Nephron (organoid): ENCODE measurements at regions not wholly inside any gene's neighbourhood (a gene's known extent, or its start where the extent isn't known, plus 50 kb on each side); places are given as distances from the start of the nearest gene placed in this dataset.
"Not testable (repeated sequence)": the region's sequence is repeated elsewhere in the genome, so short reads cannot be mapped to it uniquely, and the experiment has no call there.

Experiments
- H3K27ac Mint-ChIP-seq, 3 experiments: 2 replicates each; pipeline ENCODE4 v1.8.0; 2020; ENCODE audit warnings: mixed read lengths in 3 of 3, mild to moderate bottlenecking in 2 of 3, moderate library complexity in 1 of 3
- H3K27me3 Mint-ChIP-seq: 2 replicates; pipeline ENCODE4 v1.8.0; 2021; ENCODE audit warnings: low read depth, mild to moderate bottlenecking, moderate library complexity, mixed read lengths
- H3K36me3 Mint-ChIP-seq: 2 replicates; pipeline ENCODE4 v1.8.0; 2020; ENCODE audit warnings: low read depth, mixed read lengths
- H3K4me1 Mint-ChIP-seq: 2 replicates; pipeline ENCODE4 v1.8.0; 2020; ENCODE audit warnings: mixed read lengths
- H3K4me3 Mint-ChIP-seq, 3 experiments: 2 replicates each; pipeline ENCODE4 v1.8.0; 2020; ENCODE audit warnings: mild to moderate bottlenecking in 3 of 3, mixed read lengths in 3 of 3, moderate library complexity in 2 of 3
- H3K9me3 Mint-ChIP-seq: 2 replicates; pipeline ENCODE4 v1.8.0; 2020; ENCODE audit warnings: mixed read lengths
- CTCF ChIP-seq, 3 experiments: fragments of 200-600 bp; sonication (generic); IDR thresholded peaks; one replicate each; pipeline ENCODE4 v1.5.0; 2021; ENCODE audit warnings: antibody characterized with exemption in 3 of 3; ENCODE audit not compliant: unreplicated experiment in 3 of 3

GRCh38 chr2:84224121-84224520 is 235.0 kb downstream of the SUCLG1 start:
- Mint-ChIP-seq H3K27me3 (no peaks in the 10 kb centered on the region), H3K4me3 (no peak overlapping the region), H3K4me1 (no peaks in the 10 kb centered on the region), H3K27ac (no peak overlapping the region), H3K9me3 (peaks cover 25% of the 10 kb centered on the region), H3K36me3 (no peaks in the 10 kb centered on the region)
- no peak for TF ChIP-seq CTCF (IDR thresholded peaks at IDR 0.05; ENCODE audit: unreplicated experiment in 3 of 3)

- TF ChIP-seq CTCF (IDR thresholded peaks at IDR 0.05; ENCODE audit: unreplicated experiment in 3 of 3) = no peak
- H3K4me1 Mint-ChIP-seq = no peaks in the 10 kb centered on the region
- no peaks in the 10 kb centered on the region for H3K27me3 Mint-ChIP-seq
- H3K9me3 Mint-ChIP-seq = peaks cover 21% of the 10 kb centered on the region
- no peaks in the 10 kb centered on the region for H3K36me3 Mint-ChIP-seq
- H3K4me3 Mint-ChIP-seq = no peak overlapping the region
- no peak overlapping the region for H3K27ac Mint-ChIP-seq
Observed at GRCh38 chr2:84223191-84223590, 235.9 kb downstream of the SUCLG1 start.

DNA sequence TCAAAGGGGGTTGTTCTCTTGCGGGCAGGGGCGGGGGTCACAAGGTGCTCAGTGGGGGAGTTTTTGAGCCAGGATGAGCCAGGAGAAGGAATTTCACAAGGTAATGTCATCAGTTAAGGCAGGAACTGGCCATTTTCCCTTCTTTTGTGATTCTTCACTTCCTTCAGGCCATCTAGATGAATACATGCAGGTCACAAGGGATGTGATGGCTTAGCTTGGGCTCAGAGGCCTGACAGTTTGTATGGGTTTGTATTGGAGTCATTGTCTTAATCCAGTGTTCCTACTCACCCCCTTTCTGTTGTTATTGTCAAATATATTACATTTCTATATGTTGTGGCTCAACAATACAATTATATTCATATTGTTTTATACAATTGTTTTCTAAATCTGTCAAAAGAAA is 238.0 kb downstream of the SUCLG1 start:
- not testable (repeated sequence) for H3K36me3 Mint-ChIP-seq, H3K4me3 Mint-ChIP-seq, H3K4me1 Mint-ChIP-seq, H3K27ac Mint-ChIP-seq, H3K27me3 Mint-ChIP-seq
- H3K9me3 Mint-ChIP-seq = peaks cover 10% of the 10 kb centered on the region

DNA sequence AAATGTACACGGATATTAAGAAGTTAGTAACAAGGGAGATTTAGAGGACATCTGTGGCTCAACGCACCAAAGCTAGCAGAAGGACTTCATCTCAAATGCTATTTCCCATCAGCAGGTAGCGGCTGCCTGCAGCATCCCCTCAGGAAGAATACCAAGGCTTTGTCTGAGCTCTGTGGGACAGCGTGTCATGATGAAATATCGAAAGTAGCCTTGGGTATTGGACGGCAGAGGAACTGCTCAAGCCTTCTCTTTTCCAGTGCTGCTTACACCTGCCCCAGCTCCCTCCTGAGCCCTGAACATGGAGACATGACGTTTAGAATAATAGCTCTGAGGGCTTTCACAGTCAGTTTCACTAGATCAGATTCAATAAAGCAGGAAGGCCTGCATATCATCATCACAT is 241.6 kb downstream of the SUCLG1 start:
- peaks cover 4% of the 10 kb centered on the region for H3K4me1 Mint-ChIP-seq
- no peak overlapping the region for H3K4me3 Mint-ChIP-seq
- TF ChIP-seq CTCF (IDR thresholded peaks at IDR 0.05; ENCODE audit: unreplicated experiment in 3 of 3) = no peak
- no peak overlapping the region for H3K27ac Mint-ChIP-seq
- H3K27me3 Mint-ChIP-seq = no peaks in the 10 kb centered on the region
- no peaks in the 10 kb centered on the region for H3K36me3 Mint-ChIP-seq
- no peaks in the 10 kb centered on the region for H3K9me3 Mint-ChIP-seq

GRCh38 chr2:84214455-84214854 is 244.6 kb downstream of the SUCLG1 start:
- no peak for TF ChIP-seq CTCF (IDR thresholded peaks at IDR 0.05; ENCODE audit: unreplicated experiment in 3 of 3)
- no peak overlapping the region for H3K27ac Mint-ChIP-seq
- no peaks in the 10 kb centered on the region for H3K9me3 Mint-ChIP-seq
- peaks cover 10% of the 10 kb centered on the region for H3K4me1 Mint-ChIP-seq
- H3K4me3 Mint-ChIP-seq = no peak overlapping the region
- no peaks in the 10 kb centered on the region for H3K36me3 Mint-ChIP-seq
- H3K27me3 Mint-ChIP-seq = no peaks in the 10 kb centered on the region

DNA sequence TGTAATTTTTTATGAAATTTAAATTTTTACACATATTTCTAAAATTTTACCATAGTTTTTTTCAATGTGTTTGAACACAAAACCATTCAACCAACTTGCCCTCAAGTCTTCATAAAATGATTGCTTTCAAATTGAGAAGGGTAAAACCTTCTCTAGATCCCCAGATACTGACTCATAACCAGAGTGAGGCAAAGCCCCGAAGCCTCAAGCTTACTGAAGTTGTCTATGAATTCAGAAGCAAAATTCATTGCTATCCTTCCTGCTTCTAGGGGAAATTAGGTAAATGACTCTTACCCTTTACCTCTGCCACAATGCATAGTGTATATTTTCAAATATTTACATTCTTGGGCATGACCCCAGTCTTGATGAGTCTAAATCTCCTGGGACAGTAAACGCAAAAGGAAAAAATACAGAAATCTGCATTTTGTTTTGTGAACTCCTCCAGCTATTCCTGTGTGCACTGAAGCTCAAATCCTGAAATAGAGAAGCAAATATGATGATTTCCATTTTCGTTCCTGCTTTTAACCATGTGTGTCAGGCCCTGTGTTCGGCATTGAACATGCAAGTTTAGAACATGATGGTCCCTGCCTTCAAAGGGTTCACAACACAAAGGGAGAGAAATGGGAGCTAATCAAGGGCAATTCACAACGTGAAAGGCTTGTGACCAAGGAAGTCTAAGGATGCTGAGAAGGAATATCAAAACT is 246.3 kb downstream of the SUCLG1 start:
- H3K27ac Mint-ChIP-seq = no peak overlapping the region
- H3K9me3 Mint-ChIP-seq = no peaks in the 10 kb centered on the region
- no peaks in the 10 kb centered on the region for H3K27me3 Mint-ChIP-seq
- no peaks in the 10 kb centered on the region for H3K36me3 Mint-ChIP-seq
- no peak overlapping the region for H3K4me3 Mint-ChIP-seq
- TF ChIP-seq CTCF (IDR thresholded peaks at IDR 0.05; ENCODE audit: unreplicated experiment in 3 of 3) = no peak
- H3K4me1 Mint-ChIP-seq = peaks cover 10% of the 10 kb centered on the region
